ENCODE measurements at regions not wholly inside any gene's neighbourhood (a gene's known extent, or its start where the extent isn't known, plus 50 kb on each side); places are given as distances from the start of the nearest gene placed in this dataset.

DNA sequence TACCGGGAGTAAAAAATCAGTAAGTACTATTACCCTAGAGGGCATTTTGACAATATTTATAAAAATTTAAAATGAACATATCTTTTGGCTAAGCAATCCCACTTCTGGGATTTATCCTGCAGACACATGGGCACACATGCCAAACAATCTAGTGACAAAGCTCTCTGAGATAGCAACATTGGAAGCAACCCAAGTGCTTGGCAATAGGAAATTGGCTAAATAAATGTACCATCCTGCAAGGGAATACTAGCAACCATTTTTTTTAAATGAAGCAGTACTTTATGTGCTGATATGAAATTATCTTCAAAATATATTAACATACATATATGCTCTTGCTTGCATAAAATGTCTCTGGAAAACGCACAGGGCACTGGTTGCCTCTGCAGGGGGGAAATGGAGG is 133.8 kb downstream of the SNX5 start:
- CTCF ChIA-PET = no interaction called here
- Histone ChIP-seq H2BK5ac (ENCODE audit: low read depth, low read length, poor library complexity, severe bottlenecking) (peak overlapping the region; percentile 6), H3K27ac (ENCODE audit: insufficient read depth, low read length) (peak overlapping the region; percentile 35), H3K9me3 (ENCODE audit: control insufficient read depth, insufficient read depth, low read length) (no peaks in the 10 kb centered on the region), H3K79me1 (ENCODE audit: low read depth in 1 of 2, low read length in 2 of 2) (peaks cover 0 to 12% of the 10 kb centered on the region in 2 experiments; a peak in 1 of 4 replicates), H3K4me1 (ENCODE audit: control insufficient read depth, insufficient read depth, low read length) (peaks cover 25% of the 10 kb centered on the region), H3K23ac (ENCODE audit: low read depth, low read length) (no peak overlapping the region), H3K27me3 (ENCODE audit: control insufficient read depth, insufficient read depth, low read length) (no peaks in the 10 kb centered on the region), H4K8ac (ENCODE audit: low read depth in 2 of 2, low read length in 2 of 2) (peak overlapping the region in 1 of 2 experiments; percentile 86; a peak in 1 of 4 replicates), H3K18ac (ENCODE audit: low read depth, low read length) (no peak overlapping the region), H2BK120ac (ENCODE audit: low read depth, low read length) (0 out of 2 replicates have a peak overlapping the region, but pooled peaks have one; percentile 3), H2AK9ac (replicated peaks; ENCODE audit: low read depth, low read length, poor library complexity) (no peak overlapping the region), H4K91ac (ENCODE audit: insufficient read depth, low read depth, low read length) (no peak overlapping the region), H3K9ac (ENCODE audit: low read depth, low read length) (no peak overlapping the region), H4K5ac (ENCODE audit: low read depth, low read length) (no peak overlapping the region), H2AK5ac (ENCODE audit: low read depth, low read length) (no peak overlapping the region), H3K9me1 (ENCODE audit: insufficient read depth, low read length) (peaks cover 29% of the 10 kb centered on the region), H3K4me3 (ENCODE audit: insufficient read depth, low read depth, low read length) (no peak overlapping the region), H3K4ac (ENCODE audit: low read depth, low read length) (no peak overlapping the region), H2BK15ac (ENCODE audit: low read depth, low read length) (no peak overlapping the region), H3K56ac (ENCODE audit: extremely low read depth, insufficient read depth, low read length) (no peak overlapping the region), H3K4me2 (ENCODE audit: low read depth, low read length) (no peak overlapping the region), H2BK20ac (ENCODE audit: low read depth, low read length) (peak overlapping the region; percentile 57; the same call in 1 of the 2 replicates), H3K14ac (replicated peaks; ENCODE audit: low read depth, low read length) (no peak overlapping the region), H4K20me1 (ENCODE audit: insufficient read depth, low read length) (no peaks in the 10 kb centered on the region), H2AFZ (replicated peaks; ENCODE audit: low read length, poor library complexity) (no peak overlapping the region), H3K36me3 (ENCODE audit: control insufficient read depth, insufficient read depth, low read length) (no peaks in the 10 kb centered on the region)
- dilution Hi-C loops (cut with HindIII; ENCODE audit: low sequenced_read_pairs, unreplicated experiment) (no loop called here), intact Hi-C loops (cut with micrococcal nuclease) (no loop called here), in situ Hi-C loops (cut with MboI; ENCODE audit: low sequenced_read_pairs) (no loop called here)
- TF ChIP-seq RFX5 (IDR thresholded peaks at IDR 0.05; ENCODE audit: low read depth, low read length) = no peak
- TF ChIP-seq, protein P1, sequence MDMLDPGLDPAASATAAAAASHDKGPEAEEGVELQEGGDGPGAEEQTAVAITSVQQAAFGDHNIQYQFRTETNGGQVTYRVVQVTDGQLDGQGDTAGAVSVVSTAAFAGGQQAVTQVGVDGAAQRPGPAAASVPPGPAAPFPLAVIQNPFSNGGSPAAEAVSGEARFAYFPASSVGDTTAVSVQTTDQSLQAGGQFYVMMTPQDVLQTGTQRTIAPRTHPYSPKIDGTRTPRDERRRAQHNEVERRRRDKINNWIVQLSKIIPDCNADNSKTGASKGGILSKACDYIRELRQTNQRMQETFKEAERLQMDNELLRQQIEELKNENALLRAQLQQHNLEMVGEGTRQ (IDR thresholded peaks at IDR 0.05; ENCODE audit: low read depth, low read length) = no peak
- TF ChIP-seq CHD1 (IDR thresholded peaks at IDR 0.05; ENCODE audit: low read depth, low read length) = no peak
- no peak for TF ChIP-seq POLR2A (IDR thresholded peaks at IDR 0.05; ENCODE audit: low read depth, low read length)
- TF ChIP-seq RAD21 (IDR thresholded peaks at IDR 0.05; ENCODE audit: low read length) = no peak
- TF ChIP-seq, protein P2, sequence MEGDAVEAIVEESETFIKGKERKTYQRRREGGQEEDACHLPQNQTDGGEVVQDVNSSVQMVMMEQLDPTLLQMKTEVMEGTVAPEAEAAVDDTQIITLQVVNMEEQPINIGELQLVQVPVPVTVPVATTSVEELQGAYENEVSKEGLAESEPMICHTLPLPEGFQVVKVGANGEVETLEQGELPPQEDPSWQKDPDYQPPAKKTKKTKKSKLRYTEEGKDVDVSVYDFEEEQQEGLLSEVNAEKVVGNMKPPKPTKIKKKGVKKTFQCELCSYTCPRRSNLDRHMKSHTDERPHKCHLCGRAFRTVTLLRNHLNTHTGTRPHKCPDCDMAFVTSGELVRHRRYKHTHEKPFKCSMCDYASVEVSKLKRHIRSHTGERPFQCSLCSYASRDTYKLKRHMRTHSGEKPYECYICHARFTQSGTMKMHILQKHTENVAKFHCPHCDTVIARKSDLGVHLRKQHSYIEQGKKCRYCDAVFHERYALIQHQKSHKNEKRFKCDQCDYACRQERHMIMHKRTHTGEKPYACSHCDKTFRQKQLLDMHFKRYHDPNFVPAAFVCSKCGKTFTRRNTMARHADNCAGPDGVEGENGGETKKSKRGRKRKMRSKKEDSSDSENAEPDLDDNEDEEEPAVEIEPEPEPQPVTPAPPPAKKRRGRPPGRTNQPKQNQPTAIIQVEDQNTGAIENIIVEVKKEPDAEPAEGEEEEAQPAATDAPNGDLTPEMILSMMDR (conservative IDR thresholded peaks at IDR 0.05; ENCODE audit: low read depth, low read length) = no peak
- TF ChIP-seq NFE2L2 (IDR thresholded peaks at IDR 0.05; ENCODE audit: low read depth, low read length) = no peak
- no peak for TF ChIP-seq MAZ (IDR thresholded peaks at IDR 0.05; ENCODE audit: borderline replicate concordance, low read depth, low read length)
- DNase-seq = no peak
- POLR2A ChIA-PET (ENCODE audit: unreplicated experiment) = interaction anchor here (0.6 kb wide), 1 partner anchor 68 kb away, joined by 4 read pairs; no protein-coding TSS in a partner anchor
- ATAC-seq (ENCODE audit: low read depth) = no peak
- no TSS peak for BruUV-seq (replicated peaks)
- no CpG with 5 or more reads among the region's 2 CpGs for WGBS, 2 experiments (ENCODE audit: extremely low coverage in 2 of 2, insufficient read length in 1 of 2)

Measured in IMR-90 (cell line).